Heart right ventricle (tissue), 16 donors: ENCODE measurements at regions not wholly inside any gene's neighbourhood (a gene's known extent, or its start where the extent isn't known, plus 50 kb on each side); places are given as distances from the start of the nearest gene placed in this dataset.

Experiments used
- ATAC-seq, 8 donors: fragments of 200-7000 bp; cut with Tn5 transposase; one replicate each; pipeline ENCODE4 v1.9.1; 2020; ENCODE audit warnings: mild to moderate bottlenecking in 8 of 8, moderate library complexity in 8 of 8, moderate number of reproducible peaks in 1 of 8
- DNase-seq, 2 donors: peaks; one replicate each; pipeline ENCODE4 v3.0.0-alpha.2; 2020
- H3K27ac ChIP-seq, 10 donors: fragments of 200-600 bp; sonication (generic) in 2 of 10; one replicate each; pipeline versions ENCODE4 v1.5.0 to v1.8.0; 2020 to 2022; ENCODE audit warnings: mild to moderate bottlenecking in 3 of 10
- H3K27me3 ChIP-seq, 7 donors: fragments of 200-600 bp; one replicate each; pipeline ENCODE4 v1.8.0; 2021 to 2022; ENCODE audit warnings: mild to moderate bottlenecking in 2 of 7
- H3K36me3 ChIP-seq, 9 donors: fragments of 200-600 bp; sonication (generic) in 1 of 9; one replicate each; pipeline versions ENCODE4 v1.5.0 to v1.8.0; 2020 to 2022; ENCODE audit warnings: mild to moderate bottlenecking in 2 of 9
- H3K4me1 ChIP-seq, 9 donors: fragments of 200-600 bp; sonication (generic) in 1 of 9; one replicate each; pipeline versions ENCODE4 v1.5.0 to v1.8.0; 2020 to 2022; ENCODE audit warnings: mild to moderate bottlenecking in 4 of 9
- H3K4me3 ChIP-seq, 10 donors: fragments of 200-600 bp; sonication (generic) in 2 of 10; one replicate each; pipeline versions ENCODE4 v1.5.0 to v1.8.0; 2020 to 2022; ENCODE audit warnings: mild to moderate bottlenecking in 7 of 10, moderate library complexity in 2 of 10
- H3K9me3 ChIP-seq, 11 donors: fragments of 200-600 bp in 10 of 11; sonication (generic) in 2 of 11; one replicate each; pipeline versions ENCODE4 v1.5.0 to v1.8.0; 2013 to 2022; ENCODE audit warnings: mild to moderate bottlenecking in 2 of 11, control low read depth in 1 of 11, moderate library complexity in 1 of 11
- WGBS, 2 donors: extraction: QIAGEN DNeasy Blood & Tissue Kit; methylation state at CpG; one replicate each; pipeline ENCODE4 v1.1.7; 2013; ENCODE audit warnings: inconsistent platforms in 1 of 2; 5-methylcytosine and 5-hydroxymethylcytosine counted together
- intact Hi-C, 10 donors: fragments of 100-400 bp; cut with DNase I; formaldehyde crosslinking; loops; one replicate each; pipeline versions ENCODE4 v1.11.1 to v1.14.2; 2022
- TF ChIP-seq, protein P1 (sequence below), 9 donors: fragments of 200-600 bp; sonication (generic) in 2 of 9; IDR thresholded peaks; one replicate each; pipeline versions ENCODE4 v1.5.0 to v1.8.0; 2021 to 2022; ENCODE audit warnings: antibody characterized with exemption in 9 of 9, mild to moderate bottlenecking in 5 of 9, moderate library complexity in 1 of 9
- donor health status: Arrhythmogenic right ventricular cardiomyopathy.
- donor health status: ischemic (EF 13 %, LVEDD 7.1; RV severe dilation, severe dysfunction).
- donor health status: healthy with polysubstance abuse.
- donor health status: DM: no; HTN: yes; CAD: no.
- donor health status: DM: no; HTN: no; CAD: no.
- donor health status: ischemic (EF 25% LVEDD 6.9; RV normal size, moderate dysfunction).
- donor health status: ischemic (EF 25% LVEDD 5.7; RV mildly dilated, moderate dysfunction).
- donor health status: healthy.
- donor health status: DM: yes; HTN: yes; CAD: no.
- donor health status: Ischemic cardiomyopathy.
- donor health status: ischemic (EF 35%, LVEDD 5.7; RV mildly dilated, moderate dysfunction).
- donor health status: nonischemic (EF 11% LVEDD 7.7; RV severe dilation, severe dysfunction).
- donor health status: DM: yes; HTN: yes; CAD: no.
- donor health status: PGD.
- donor health status: ischemic (EF 29% LVEDD 5.4; RV normal size, mild dysfunction).
- donor health status: nonischemic (EF 23%, LVEDD 6.1; RV moderate dilation, normal function).

GRCh38 chr16:26752166-26752565 is 314.6 kb upstream of the C16orf82 start:
- H3K9me3 ChIP-seq: peaks cover 0 to 4% (median 0%) of the 10 kb centered on the region in 11 donors
- WGBS, 2 donors: 95% methylated on average over 2 of the region's 2 CpGs
- no peaks in the 10 kb centered on the region for H3K36me3 ChIP-seq
- H3K4me3 ChIP-seq: no peak overlapping the region
- intact Hi-C loops: no loop called here
- TF ChIP-seq, protein P1, sequence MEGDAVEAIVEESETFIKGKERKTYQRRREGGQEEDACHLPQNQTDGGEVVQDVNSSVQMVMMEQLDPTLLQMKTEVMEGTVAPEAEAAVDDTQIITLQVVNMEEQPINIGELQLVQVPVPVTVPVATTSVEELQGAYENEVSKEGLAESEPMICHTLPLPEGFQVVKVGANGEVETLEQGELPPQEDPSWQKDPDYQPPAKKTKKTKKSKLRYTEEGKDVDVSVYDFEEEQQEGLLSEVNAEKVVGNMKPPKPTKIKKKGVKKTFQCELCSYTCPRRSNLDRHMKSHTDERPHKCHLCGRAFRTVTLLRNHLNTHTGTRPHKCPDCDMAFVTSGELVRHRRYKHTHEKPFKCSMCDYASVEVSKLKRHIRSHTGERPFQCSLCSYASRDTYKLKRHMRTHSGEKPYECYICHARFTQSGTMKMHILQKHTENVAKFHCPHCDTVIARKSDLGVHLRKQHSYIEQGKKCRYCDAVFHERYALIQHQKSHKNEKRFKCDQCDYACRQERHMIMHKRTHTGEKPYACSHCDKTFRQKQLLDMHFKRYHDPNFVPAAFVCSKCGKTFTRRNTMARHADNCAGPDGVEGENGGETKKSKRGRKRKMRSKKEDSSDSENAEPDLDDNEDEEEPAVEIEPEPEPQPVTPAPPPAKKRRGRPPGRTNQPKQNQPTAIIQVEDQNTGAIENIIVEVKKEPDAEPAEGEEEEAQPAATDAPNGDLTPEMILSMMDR (IDR thresholded peaks at IDR 0.05): no peak
- ATAC-seq (no peak), DNase-seq (no peak)
- no peaks in the 10 kb centered on the region for H3K27me3 ChIP-seq
- H3K27ac ChIP-seq: no peak overlapping the region
- H3K4me1 ChIP-seq: peaks cover 0 to 4% (median 0%) of the 10 kb centered on the region in 9 donors

GRCh38 chr16:26756633-26757032 is 310.1 kb upstream of the C16orf82 start:
- Histone ChIP-seq H3K9me3 (no peaks in the 10 kb centered on the region), H3K27ac (no peak overlapping the region), H3K4me1 (no peaks in the 10 kb centered on the region), H3K4me3 (no peak overlapping the region), H3K27me3 (no peaks in the 10 kb centered on the region), H3K36me3 (no peaks in the 10 kb centered on the region)
- ATAC-seq (no peak), DNase-seq (no peak)
- intact Hi-C loops: loop anchor here in 1 of 10 donors (2.0 kb wide), 1 partner anchor 20 kb away; no protein-coding TSS in a partner anchor
- WGBS, 2 donors: 0 to 23% methylated on average over 1 of the region's 1 CpG
- TF ChIP-seq, protein P1 (IDR thresholded peaks at IDR 0.05): no peak

DNA sequence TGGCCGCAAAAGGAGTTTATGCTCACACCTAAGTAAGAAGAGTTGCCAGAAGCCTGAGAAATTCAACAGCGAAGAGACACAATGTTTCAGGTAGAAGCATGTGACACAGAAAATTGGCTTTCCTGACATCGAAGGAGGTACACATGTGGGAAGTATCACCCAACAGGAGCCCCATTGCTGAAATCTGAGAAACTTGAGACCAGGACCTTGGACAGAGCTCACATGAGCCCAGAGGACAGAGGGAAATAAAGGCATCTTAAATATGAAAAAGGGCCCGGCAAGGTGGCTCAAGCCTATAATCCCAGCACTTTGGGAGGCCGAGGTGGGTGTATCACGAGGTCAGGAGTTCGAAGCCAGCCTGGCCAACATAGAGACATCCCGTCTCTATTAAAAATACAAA is 304.1 kb upstream of the C16orf82 start:
- no peaks in the 10 kb centered on the region for H3K9me3 ChIP-seq
- no peaks in the 10 kb centered on the region for H3K36me3 ChIP-seq
- intact Hi-C loops: no loop called here
- no peak for DNase-seq
- no peaks in the 10 kb centered on the region for H3K4me1 ChIP-seq
- H3K4me3 ChIP-seq: no peak overlapping the region
- H3K27ac ChIP-seq: no peak overlapping the region
- TF ChIP-seq, protein P1 (IDR thresholded peaks at IDR 0.05): no peak
- no peak for ATAC-seq
- WGBS, 2 donors: 80 to 81% methylated on average over 8 of the region's 8 CpGs
- H3K27me3 ChIP-seq: no peaks in the 10 kb centered on the region

DNA sequence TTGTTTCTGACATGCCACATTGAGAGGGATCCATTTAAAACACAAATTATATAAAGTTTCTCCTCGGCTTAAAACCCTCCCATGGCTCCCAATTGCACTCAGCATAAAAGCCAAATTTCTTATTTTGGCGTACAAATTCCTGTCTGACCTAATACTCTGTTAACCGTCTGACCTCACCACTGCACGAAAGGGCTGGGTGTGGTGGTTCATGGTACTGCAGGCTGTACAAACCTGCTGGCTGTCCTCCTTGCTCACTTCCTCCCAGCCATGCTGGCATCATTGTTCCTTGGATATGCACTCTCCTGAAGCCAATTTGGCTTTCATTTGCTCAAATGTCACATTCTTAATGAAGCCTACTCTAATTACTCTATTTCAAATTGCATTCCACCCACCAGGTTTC is 301.6 kb upstream of the C16orf82 start:
- H3K27ac ChIP-seq: no peak overlapping the region
- DNase-seq (no peak), ATAC-seq (peak in 1 of 8 donors; percentile 66)
- H3K4me3 ChIP-seq: no peak overlapping the region
- no peaks in the 10 kb centered on the region for H3K36me3 ChIP-seq
- intact Hi-C loops: no loop called here
- H3K9me3 ChIP-seq: no peaks in the 10 kb centered on the region
- no peaks in the 10 kb centered on the region for H3K27me3 ChIP-seq
- H3K4me1 ChIP-seq: no peaks in the 10 kb centered on the region
- TF ChIP-seq, protein P1 (IDR thresholded peaks at IDR 0.05): peak in 7 of 9 donors; percentile 21 to 58 (median 40)
- 23 to 34% methylated on average over 4 of the region's 4 CpGs for WGBS, 2 donors
